GM12878 (cell line): ENCODE measurements at regions not wholly inside any gene's neighbourhood (a gene's known extent, or its start where the extent isn't known, plus 50 kb on each side); places are given as distances from the start of the nearest gene placed in this dataset.

ENCODE experiments used
- ATAC-seq: fragments of 200-7000 bp; cut with Tn5 transposase; 3 replicates; pipeline ENCODE4 v1.9.1; 2020; ENCODE audit warnings: mild to moderate bottlenecking, moderate library complexity
- BruUV-seq: library from RNA; stranded (reverse); fragments of 400-500 nt; replicated peaks from 2 replicates; lab custom pipeline; 2021; lab: Mats Ljungman, UMichigan
- CTCF ChIA-PET: fragments of 300-600 bp; sonication (Branson Sonifier 250); formaldehyde crosslinking; extraction: SDS; loops from one replicate; lab custom pipeline; 2021; ENCODE audit warnings: inconsistent platforms; lab: Yijun Ruan, JAX
- POLR2A ChIA-PET: fragments of 350-600 bp; formaldehyde crosslinking; extraction: SDS; loops from one replicate; lab custom pipeline; 2021; ENCODE audit warnings: inconsistent platforms; lab: Charles Lee
- RAD21 ChIA-PET: fragments of 300-600 bp; sonication (Branson Sonifier 250); formaldehyde crosslinking; loops from one replicate; lab custom pipeline; 2023; ENCODE audit warnings: antibody characterized with exemption; ENCODE audit not compliant: unreplicated experiment; lab: Charles Lee
- SMC1A ChIA-PET: fragments of 300-600 bp; sonication (Branson Sonifier 250); formaldehyde crosslinking; loops from one replicate; lab custom pipeline; 2023; ENCODE audit not compliant: unreplicated experiment, uncharacterized antibody; lab: Charles Lee
- DNase-seq: peaks from one replicate; pipeline ENCODE4 v3.0.0-alpha.2; 2011; ENCODE audit warnings: low read depth, low spot score
- FAIRE-seq: peaks from 3 replicates; lab custom pipeline; 2011; peaks lifted over from hg19 to GRCh38; lab: Jason Lieb, UNC
- H2AFZ ChIP-seq: 2 replicates; pipeline ENCODE4 v1.6.0; 2011; ENCODE audit warnings: low read depth, low read length, control low read depth; ENCODE audit not compliant: control insufficient read depth
- H3K27ac ChIP-seq: 2 replicates; pipeline ENCODE4 v1.5.1; 2011; ENCODE audit warnings: control low read depth; ENCODE audit not compliant: control insufficient read depth, insufficient read depth
- H3K27me3 ChIP-seq, 2 experiments: replicated peaks in 1 of 2; 2 replicates each; pipeline versions ENCODE4 v1.6.0 to v1.6.1; 2011; ENCODE audit warnings: low read length in 1 of 2; ENCODE audit not compliant: control insufficient read depth in 2 of 2, insufficient read depth in 2 of 2
- H3K36me3 ChIP-seq, 2 experiments: 2 replicates each; pipeline ENCODE4 v1.5.1; 2011; ENCODE audit warnings: low read length in 1 of 2; ENCODE audit not compliant: control insufficient read depth in 2 of 2, insufficient read depth in 2 of 2
- H3K4me1 ChIP-seq: 2 replicates; pipeline ENCODE4 v1.6.1; 2011; ENCODE audit warnings: mild to moderate bottlenecking, low read length, moderate library complexity, mixed read lengths; ENCODE audit not compliant: control insufficient read depth, insufficient read depth
- H3K4me2 ChIP-seq: 2 replicates; pipeline ENCODE4 v1.6.0; 2011; ENCODE audit warnings: control low read depth; ENCODE audit not compliant: control insufficient read depth, insufficient read depth
- H3K4me3 ChIP-seq: fragments of 200-600 bp; sonication (generic); 2 replicates; pipeline ENCODE4 v1.5.1; 2016
- H3K79me2 ChIP-seq: 2 replicates; pipeline ENCODE4 v1.6.0; 2011; ENCODE audit warnings: low read length; ENCODE audit not compliant: control insufficient read depth, insufficient read depth
- H3K9ac ChIP-seq: 2 replicates; pipeline ENCODE4 v1.8.0; 2011; ENCODE audit warnings: low read length, control low read depth, mixed read lengths; ENCODE audit not compliant: control insufficient read depth, insufficient read depth
- H3K9me3 ChIP-seq: replicated peaks from 3 replicates; pipeline ENCODE4 v1.5.1; 2011; ENCODE audit warnings: mild to moderate bottlenecking, low read length; ENCODE audit not compliant: control insufficient read depth, insufficient read depth
- H4K20me1 ChIP-seq: 2 replicates; pipeline ENCODE4 v1.6.0; 2011; ENCODE audit not compliant: control insufficient read depth, insufficient read depth
- ATF3 ChIP-seq: IDR thresholded peaks from 2 replicates; pipeline ENCODE4 v1.6.1; 2011; ENCODE audit warnings: low read depth, mild to moderate bottlenecking, low read length, moderate library complexity, borderline replicate concordance; ENCODE audit errors: extremely low read depth
- BACH1 ChIP-seq: fragments of 450-650 bp; IDR thresholded peaks from 2 replicates; pipeline ENCODE4 v1.6.1; 2017; ENCODE audit warnings: mild to moderate bottlenecking, borderline replicate concordance
- EGR1 ChIP-seq, 2 experiments: IDR thresholded peaks; 1 replicate in 1 of 2; 2 replicates in 1 of 2; pipeline ENCODE4 v1.6.1; 2011 to 2012; ENCODE audit warnings: low read depth in 2 of 2, low read length in 2 of 2, borderline replicate concordance in 1 of 2, mild to moderate bottlenecking in 1 of 2, moderate library complexity in 1 of 2
- KAT2A ChIP-seq: conservative IDR thresholded peaks from 2 replicates; pipeline ENCODE4 v1.6.1; 2011; ENCODE audit warnings: low read depth, low read length; ENCODE audit not compliant: control insufficient read depth
- LARP7 ChIP-seq: fragments of 450-650 bp; IDR thresholded peaks from 2 replicates; pipeline ENCODE4 v1.6.1; 2017; ENCODE audit warnings: mild to moderate bottlenecking
- POLR2A ChIP-seq: IDR thresholded peaks from 2 replicates; pipeline ENCODE4 v1.6.1; 2011; ENCODE audit warnings: low read depth, mild to moderate bottlenecking, low read length
- PRDM15 ChIP-seq: fragments of 450-650 bp; formaldehyde crosslinking; IDR thresholded peaks from 2 replicates; pipeline ENCODE4 v1.4.0; 2020; ENCODE audit warnings: mild to moderate bottlenecking, moderate library complexity
- RCOR1 ChIP-seq: conservative IDR thresholded peaks from 2 replicates; pipeline ENCODE4 v1.6.1; 2012; ENCODE audit warnings: low read depth, low read length, improper control_type of control experiment
- STAT1 ChIP-seq: fragments of 450-650 bp; conservative IDR thresholded peaks from 2 replicates; pipeline ENCODE4 v1.6.1; 2014; ENCODE audit warnings: antibody characterized with exemption, mild to moderate bottlenecking
- YBX1 ChIP-seq: fragments of 450-650 bp; IDR thresholded peaks from 2 replicates; pipeline ENCODE4 v1.6.1; 2016; ENCODE audit warnings: antibody characterized with exemption
- WGBS: methylation state at CpG from one replicate; pipeline ENCODE4 v1.1.6; 2016; ENCODE audit warnings: low lambda C conversion rate; ENCODE audit not compliant: insufficient replicate concordance, insufficient coverage; ENCODE audit errors: missing lambda C conversion rate; 5-methylcytosine and 5-hydroxymethylcytosine counted together
- in situ Hi-C: fragments of 300-500 bp; cut with MboI; formaldehyde crosslinking; loops from 9 replicates; pipeline ENCODE4 v1.14.3; 2018; ENCODE audit warnings: mixed read lengths
- intact Hi-C: fragments of 100-400 bp; cut with micrococcal nuclease; formaldehyde crosslinking; loops from one replicate; pipeline ENCODE4 v1.14.2; 2022; ENCODE audit not compliant: unreplicated experiment
- TF ChIP-seq, protein P1 (sequence below): fragments of 450-650 bp; IDR thresholded peaks from 2 replicates; pipeline ENCODE4 v1.6.1; 2016; ENCODE audit warnings: mild to moderate bottlenecking
- TF ChIP-seq, protein P2 (sequence below): fragments of 450-650 bp; IDR thresholded peaks from 2 replicates; pipeline ENCODE4 v1.6.1; 2017; ENCODE audit warnings: mild to moderate bottlenecking, moderate library complexity

DNA sequence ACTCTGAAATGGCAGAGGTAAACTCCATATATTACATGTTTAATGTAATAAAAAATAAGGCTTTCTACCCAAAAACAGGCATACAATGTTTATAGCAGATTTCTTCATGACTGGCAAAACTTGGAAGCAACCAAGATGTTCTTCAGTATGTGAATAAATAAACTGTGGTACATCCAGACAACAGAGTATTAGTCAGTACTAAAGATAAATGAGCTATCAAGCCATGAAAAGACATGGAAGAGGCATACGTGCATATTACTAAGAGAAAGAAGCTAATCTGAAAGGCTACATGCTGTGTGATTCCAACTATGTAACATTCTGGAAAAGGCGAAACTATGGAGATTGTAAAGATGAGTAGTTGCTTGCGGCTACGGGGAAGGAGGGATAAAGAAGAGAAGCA, 97.4 kb downstream of the OSR1 start:
- in situ Hi-C loops (no loop called here), intact Hi-C loops (no loop called here)
- Histone ChIP-seq H4K20me1 (no peaks in the 10 kb centered on the region), H3K9me3 (no peaks in the 10 kb centered on the region), H3K79me2 (no peaks in the 10 kb centered on the region), H3K27ac (no peak overlapping the region), H3K27me3 (no peaks in the 10 kb centered on the region), H2AFZ (no peak overlapping the region), H3K4me3 (no peak overlapping the region), H3K9ac (no peak overlapping the region), H3K36me3 (no peaks in the 10 kb centered on the region), H3K4me1 (no peaks in the 10 kb centered on the region), H3K4me2 (no peak overlapping the region)
- DNase-seq (no peak), FAIRE-seq (no peak), ATAC-seq (no peak)
- ChIA-PET POLR2A (no interaction called here), RAD21 (no interaction called here), CTCF (no interaction called here), SMC1A (no interaction called here)
- no peak for TF ChIP-seq ATF3
- TF ChIP-seq RCOR1 = no peak
- no peak for TF ChIP-seq PRDM15 (CRISPR knock-in tag)
- no peak for TF ChIP-seq POLR2A
- no peak for TF ChIP-seq BACH1
- TF ChIP-seq LARP7 = no peak
- TF ChIP-seq, protein P1, sequence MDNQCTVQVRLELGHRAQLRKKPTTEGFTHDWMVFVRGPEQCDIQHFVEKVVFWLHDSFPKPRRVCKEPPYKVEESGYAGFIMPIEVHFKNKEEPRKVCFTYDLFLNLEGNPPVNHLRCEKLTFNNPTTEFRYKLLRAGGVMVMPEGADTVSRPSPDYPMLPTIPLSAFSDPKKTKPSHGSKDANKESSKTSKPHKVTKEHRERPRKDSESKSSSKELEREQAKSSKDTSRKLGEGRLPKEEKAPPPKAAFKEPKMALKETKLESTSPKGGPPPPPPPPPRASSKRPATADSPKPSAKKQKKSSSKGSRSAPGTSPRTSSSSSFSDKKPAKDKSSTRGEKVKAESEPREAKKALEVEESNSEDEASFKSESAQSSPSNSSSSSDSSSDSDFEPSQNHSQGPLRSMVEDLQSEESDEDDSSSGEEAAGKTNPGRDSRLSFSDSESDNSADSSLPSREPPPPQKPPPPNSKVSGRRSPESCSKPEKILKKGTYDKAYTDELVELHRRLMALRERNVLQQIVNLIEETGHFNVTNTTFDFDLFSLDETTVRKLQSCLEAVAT = no peak
- TF ChIP-seq, protein P2, sequence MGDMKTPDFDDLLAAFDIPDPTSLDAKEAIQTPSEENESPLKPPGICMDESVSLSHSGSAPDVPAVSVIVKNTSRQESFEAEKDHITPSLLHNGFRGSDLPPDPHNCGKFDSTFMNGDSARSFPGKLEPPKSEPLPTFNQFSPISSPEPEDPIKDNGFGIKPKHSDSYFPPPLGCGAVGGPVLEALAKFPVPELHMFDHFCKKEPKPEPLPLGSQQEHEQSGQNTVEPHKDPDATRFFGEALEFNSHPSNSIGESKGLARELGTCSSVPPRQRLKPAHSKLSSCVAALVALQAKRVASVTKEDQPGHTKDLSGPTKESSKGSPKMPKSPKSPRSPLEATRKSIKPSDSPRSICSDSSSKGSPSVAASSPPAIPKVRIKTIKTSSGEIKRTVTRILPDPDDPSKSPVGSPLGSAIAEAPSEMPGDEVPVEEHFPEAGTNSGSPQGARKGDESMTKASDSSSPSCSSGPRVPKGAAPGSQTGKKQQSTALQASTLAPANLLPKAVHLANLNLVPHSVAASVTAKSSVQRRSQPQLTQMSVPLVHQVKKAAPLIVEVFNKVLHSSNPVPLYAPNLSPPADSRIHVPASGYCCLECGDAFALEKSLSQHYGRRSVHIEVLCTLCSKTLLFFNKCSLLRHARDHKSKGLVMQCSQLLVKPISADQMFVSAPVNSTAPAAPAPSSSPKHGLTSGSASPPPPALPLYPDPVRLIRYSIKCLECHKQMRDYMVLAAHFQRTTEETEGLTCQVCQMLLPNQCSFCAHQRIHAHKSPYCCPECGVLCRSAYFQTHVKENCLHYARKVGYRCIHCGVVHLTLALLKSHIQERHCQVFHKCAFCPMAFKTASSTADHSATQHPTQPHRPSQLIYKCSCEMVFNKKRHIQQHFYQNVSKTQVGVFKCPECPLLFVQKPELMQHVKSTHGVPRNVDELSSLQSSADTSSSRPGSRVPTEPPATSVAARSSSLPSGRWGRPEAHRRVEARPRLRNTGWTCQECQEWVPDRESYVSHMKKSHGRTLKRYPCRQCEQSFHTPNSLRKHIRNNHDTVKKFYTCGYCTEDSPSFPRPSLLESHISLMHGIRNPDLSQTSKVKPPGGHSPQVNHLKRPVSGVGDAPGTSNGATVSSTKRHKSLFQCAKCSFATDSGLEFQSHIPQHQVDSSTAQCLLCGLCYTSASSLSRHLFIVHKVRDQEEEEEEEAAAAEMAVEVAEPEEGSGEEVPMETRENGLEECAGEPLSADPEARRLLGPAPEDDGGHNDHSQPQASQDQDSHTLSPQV = no peak
- TF ChIP-seq EGR1 (IDR thresholded peaks at IDR 0.05; ENCODE audit: borderline replicate concordance in 1 of 2, low read depth in 2 of 2, low read length in 2 of 2) = no peak
- TF ChIP-seq KAT2A = no peak
- TF ChIP-seq YBX1 = no peak
- TF ChIP-seq STAT1 = no peak
- WGBS = 78% methylated on average over 4 of the region's 4 CpGs
- no TSS peak for BruUV-seq
